Mucosa of descending colon (tissue), 3 donors: ENCODE measurements at regions not wholly inside any gene's neighbourhood (a gene's known extent, or its start where the extent isn't known, plus 50 kb on each side); places are given as distances from the start of the nearest gene placed in this dataset.

Experiments used
- ATAC-seq: fragments of 200-7000 bp; cut with Tn5 transposase; one replicate; pipeline ENCODE4 v1.9.1; 2020; ENCODE audit warnings: mild to moderate bottlenecking, moderate library complexity
- DNase-seq, 3 donors: peaks; one replicate each; pipeline ENCODE4 v3.0.0-alpha.2; 2020
- H3K36me3 ChIP-seq: fragments of 200-600 bp; one replicate; pipeline ENCODE4 v1.8.0; 2021; ENCODE audit warnings: low read depth, mild to moderate bottlenecking
- H3K4me1 ChIP-seq: fragments of 200-600 bp; one replicate; pipeline ENCODE4 v1.8.0; 2021; ENCODE audit warnings: low read depth, mild to moderate bottlenecking
- H3K4me3 ChIP-seq: fragments of 200-600 bp; one replicate; pipeline ENCODE4 v1.8.0; 2021; ENCODE audit warnings: mild to moderate bottlenecking
- H3K9me3 ChIP-seq: fragments of 200-600 bp; one replicate; pipeline ENCODE4 v1.8.0; 2021; ENCODE audit warnings: mild to moderate bottlenecking
- intact Hi-C, 2 donors: fragments of 100-400 bp; cut with DNase I in 1 of 2; cut with micrococcal nuclease in 1 of 2; formaldehyde crosslinking; loops; one replicate each; pipeline versions ENCODE4 v1.11.0 to v1.11.1; 2022; cut with DNase I, micrococcal nuclease
- TF ChIP-seq, protein P1 (sequence below): fragments of 200-600 bp; IDR thresholded peaks from one replicate; pipeline ENCODE4 v1.8.0; 2022; ENCODE audit warnings: antibody characterized with exemption, mild to moderate bottlenecking
- donor health status: DM: no; HTN: no; CAD: no; lungs with moderate emphysema.
- donor health status: DM: no; HTN: no; CAD: no.
- donor health status: DM: no; HTN: yes; CAD: no.

DNA sequence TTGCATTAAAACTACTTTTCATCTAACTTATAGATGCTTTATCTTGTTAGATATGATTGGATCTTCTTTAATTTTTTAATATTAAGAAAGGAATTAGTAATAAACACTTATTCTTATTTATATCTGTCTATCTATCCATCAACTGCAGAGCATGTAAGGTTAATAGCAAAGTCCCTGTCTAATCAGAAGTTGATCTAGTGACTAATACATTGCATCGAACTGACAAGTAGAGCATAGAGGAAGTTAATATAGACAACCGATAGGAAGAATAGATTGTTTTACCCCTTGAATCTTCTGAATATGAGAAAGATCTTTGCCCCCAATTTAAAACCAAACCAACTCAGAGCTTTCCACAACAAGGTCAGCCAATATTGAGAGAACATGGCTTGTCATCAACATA is 862.0 kb upstream of the CDH6 start:
- intact Hi-C loops, result no loop called here
- Histone ChIP-seq H3K4me3 (no peak overlapping the region), H3K36me3 (no peaks in the 10 kb centered on the region), H3K4me1 (no peaks in the 10 kb centered on the region), H3K9me3 (no peaks in the 10 kb centered on the region)
- TF ChIP-seq, protein P1, sequence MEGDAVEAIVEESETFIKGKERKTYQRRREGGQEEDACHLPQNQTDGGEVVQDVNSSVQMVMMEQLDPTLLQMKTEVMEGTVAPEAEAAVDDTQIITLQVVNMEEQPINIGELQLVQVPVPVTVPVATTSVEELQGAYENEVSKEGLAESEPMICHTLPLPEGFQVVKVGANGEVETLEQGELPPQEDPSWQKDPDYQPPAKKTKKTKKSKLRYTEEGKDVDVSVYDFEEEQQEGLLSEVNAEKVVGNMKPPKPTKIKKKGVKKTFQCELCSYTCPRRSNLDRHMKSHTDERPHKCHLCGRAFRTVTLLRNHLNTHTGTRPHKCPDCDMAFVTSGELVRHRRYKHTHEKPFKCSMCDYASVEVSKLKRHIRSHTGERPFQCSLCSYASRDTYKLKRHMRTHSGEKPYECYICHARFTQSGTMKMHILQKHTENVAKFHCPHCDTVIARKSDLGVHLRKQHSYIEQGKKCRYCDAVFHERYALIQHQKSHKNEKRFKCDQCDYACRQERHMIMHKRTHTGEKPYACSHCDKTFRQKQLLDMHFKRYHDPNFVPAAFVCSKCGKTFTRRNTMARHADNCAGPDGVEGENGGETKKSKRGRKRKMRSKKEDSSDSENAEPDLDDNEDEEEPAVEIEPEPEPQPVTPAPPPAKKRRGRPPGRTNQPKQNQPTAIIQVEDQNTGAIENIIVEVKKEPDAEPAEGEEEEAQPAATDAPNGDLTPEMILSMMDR, result no peak
- DNase-seq, result no peak
- no peak for ATAC-seq

DNA sequence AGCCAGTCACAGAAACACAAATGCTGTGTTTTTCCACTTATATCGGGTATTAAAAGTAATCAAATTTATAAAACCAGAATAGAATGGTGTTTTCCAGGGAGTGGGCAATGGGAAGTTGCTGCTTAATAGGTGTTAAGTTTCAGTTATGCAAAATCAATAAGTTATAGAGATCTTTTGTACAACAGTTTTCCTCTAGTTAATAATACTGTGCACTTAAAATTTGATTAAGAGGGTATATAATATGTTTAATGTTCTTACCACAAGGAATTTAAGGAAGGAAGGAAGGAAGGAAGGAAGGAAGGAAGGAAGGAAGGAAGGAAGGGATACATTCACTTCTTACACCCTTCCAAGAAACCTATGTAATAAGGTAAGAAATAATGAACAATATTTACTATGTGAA is 867.7 kb upstream of the CDH6 start:
- DNase-seq (no peak), ATAC-seq (no peak)
- H3K36me3 ChIP-seq, result no peaks in the 10 kb centered on the region
- TF ChIP-seq, protein P1, result no peak
- intact Hi-C loops, result no loop called here
- H3K4me3 ChIP-seq, result no peak overlapping the region
- H3K9me3 ChIP-seq, result no peaks in the 10 kb centered on the region
- no peaks in the 10 kb centered on the region for H3K4me1 ChIP-seq

DNA sequence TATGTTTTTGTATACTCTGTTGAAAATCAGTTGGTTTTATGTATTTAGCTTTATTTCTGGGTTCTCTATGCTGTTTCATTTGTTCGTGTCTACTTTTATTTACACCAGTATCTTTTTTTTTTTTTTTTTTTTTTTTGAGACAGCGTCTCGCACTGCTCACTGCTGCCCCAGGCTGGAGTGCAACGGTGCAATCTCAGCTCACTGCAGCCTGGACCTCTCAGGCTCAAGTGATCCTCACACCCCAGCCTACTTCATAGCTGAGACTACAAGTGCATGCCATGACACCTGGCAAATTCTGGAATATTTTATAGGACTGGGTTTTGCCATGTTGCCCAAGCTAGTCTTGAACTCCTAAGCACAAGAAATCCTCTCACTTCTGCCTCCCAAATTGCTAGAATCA is 869.4 kb upstream of the CDH6 start:
- H3K9me3 ChIP-seq, result no peaks in the 10 kb centered on the region
- intact Hi-C loops, result no loop called here
- no peaks in the 10 kb centered on the region for H3K36me3 ChIP-seq
- no peak overlapping the region for H3K4me3 ChIP-seq
- no peak for ATAC-seq
- no peak for DNase-seq
- no peaks in the 10 kb centered on the region for H3K4me1 ChIP-seq
- TF ChIP-seq, protein P1, result no peak

DNA sequence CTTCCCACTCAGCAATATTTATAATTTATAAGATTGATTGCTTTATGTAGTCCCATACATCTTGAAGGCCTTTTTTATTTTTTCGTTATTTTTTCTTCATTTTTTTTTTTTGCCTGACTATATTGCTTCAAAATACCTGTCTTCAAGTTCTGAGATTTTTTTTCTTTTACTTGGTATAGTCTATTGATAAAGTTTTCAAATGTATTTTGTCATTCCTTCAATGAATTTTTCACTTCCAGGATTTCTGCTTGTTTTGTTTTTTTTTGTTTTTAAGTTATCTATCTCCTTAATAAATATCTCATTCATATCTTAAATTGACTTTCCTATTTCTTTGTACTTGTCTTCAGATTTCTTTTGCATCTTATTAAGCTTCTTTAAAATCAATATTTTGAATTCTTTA is 905.6 kb upstream of the CDH6 start:
- ATAC-seq (no peak), DNase-seq (no peak)
- intact Hi-C loops, result no loop called here
- Histone ChIP-seq H3K4me3 (no peak overlapping the region), H3K36me3 (no peaks in the 10 kb centered on the region), H3K4me1 (no peaks in the 10 kb centered on the region), H3K9me3 (peaks cover 26% of the 10 kb centered on the region)
- TF ChIP-seq, protein P1, result no peak

DNA sequence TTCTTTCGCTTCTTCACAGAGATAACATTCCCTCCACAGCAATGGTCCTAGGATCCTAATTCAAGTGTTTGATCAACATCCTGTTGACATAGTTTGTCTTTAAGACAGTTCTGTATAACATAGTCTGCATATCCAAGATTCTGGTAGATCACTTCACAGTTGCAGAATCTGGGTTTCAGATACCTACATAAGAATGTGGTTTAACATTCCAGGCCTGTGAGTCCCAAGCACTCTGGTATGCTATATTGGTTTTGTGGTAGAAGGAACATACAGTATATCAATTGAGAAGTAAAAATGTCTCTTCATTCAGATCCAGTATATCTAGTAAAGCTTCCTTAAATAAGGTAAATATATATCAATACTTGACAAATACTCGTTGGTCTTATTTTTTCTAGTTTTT is 914.2 kb upstream of the CDH6 start:
- DNase-seq (no peak), ATAC-seq (no peak)
- Histone ChIP-seq H3K4me3 (no peak overlapping the region), H3K9me3 (peaks cover 7% of the 10 kb centered on the region), H3K36me3 (no peaks in the 10 kb centered on the region), H3K4me1 (no peaks in the 10 kb centered on the region)
- TF ChIP-seq, protein P1, result no peak
- intact Hi-C loops, result no loop called here

DNA sequence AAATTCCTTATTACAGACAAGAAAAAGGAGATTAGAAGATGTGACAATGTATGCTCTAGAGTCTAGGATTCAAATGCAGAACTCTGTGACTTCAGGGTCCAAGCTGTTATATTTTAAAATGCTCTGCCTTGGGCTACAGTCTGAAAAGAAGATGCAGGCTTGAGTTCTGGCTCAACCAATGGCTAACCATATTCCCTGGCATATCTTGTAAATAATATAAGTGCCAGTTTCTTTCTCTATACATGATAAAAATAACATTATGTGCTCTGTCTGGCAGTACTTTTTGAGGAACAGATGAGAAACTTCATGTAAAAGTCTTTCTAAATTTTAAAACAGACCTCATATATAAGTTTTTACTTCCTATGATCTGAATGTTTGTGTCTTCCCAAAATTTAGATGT is 926.5 kb upstream of the CDH6 start:
- no peak for DNase-seq
- H3K9me3 ChIP-seq, result peaks cover 42% of the 10 kb centered on the region
- no peaks in the 10 kb centered on the region for H3K36me3 ChIP-seq
- intact Hi-C loops, result no loop called here
- no peaks in the 10 kb centered on the region for H3K4me1 ChIP-seq
- ATAC-seq, result no peak
- TF ChIP-seq, protein P1, result no peak
- H3K4me3 ChIP-seq, result no peak overlapping the region
